Activated CD4-positive, alpha-beta T cell treated with anti-CD3 and anti-CD28 coated beads, Interleukin-2, Interleukin-6, amounts not matched to agents 100 ng/mL and 50 ng/mL, durations not matched to agents 16 hours and 8 hours (primary cell): ENCODE measurements at regions not wholly inside any gene's neighbourhood (a gene's known extent, or its start where the extent isn't known, plus 50 kb on each side); places are given as distances from the start of the nearest gene placed in this dataset.

Source experiments
- DNase-seq: peaks from one replicate; pipeline ENCODE4 v3.0.0-alpha.2; 2020

DNA sequence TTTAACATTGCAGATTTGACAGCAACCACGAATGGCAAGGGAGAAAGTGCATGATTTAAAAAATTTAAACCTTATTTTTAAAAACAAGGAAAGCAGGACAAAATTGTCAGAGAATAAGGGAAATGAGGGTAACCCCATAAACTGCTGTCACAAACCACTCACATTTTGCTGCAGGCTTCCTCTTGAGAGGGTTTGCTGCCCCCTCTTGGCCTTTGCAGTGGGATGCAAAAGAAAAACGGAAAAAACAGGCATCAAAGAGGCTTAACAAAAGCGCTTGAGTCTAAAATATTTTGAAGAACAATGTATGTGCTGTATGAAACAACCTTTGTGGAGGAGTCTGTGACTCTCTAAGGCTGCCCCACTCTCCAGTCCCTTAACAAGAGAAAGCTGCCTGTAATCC lies 91.6 kb downstream of the TMX3 start:
- peak; percentile 42 for DNase-seq

DNA sequence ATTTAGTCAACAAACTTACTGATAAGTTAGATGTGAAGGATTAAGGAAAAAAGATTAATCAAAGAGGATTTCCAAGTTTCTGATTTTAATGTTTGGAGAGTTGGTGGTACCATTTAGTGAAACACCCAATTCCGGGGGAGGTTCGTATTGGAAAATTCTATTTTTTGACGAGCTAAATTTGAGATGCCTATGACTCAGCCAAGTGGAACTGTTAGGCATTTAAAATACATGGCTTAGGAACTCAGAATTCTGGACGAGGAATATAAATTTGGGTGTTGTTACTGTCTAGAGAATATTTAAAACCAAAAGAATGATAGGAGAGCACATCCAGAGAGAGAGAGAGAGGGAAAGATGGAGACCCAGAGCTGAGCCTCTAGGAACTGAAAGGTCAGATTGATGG lies 103.6 kb downstream of the TMX3 start:
- DNase-seq, result no peak

DNA sequence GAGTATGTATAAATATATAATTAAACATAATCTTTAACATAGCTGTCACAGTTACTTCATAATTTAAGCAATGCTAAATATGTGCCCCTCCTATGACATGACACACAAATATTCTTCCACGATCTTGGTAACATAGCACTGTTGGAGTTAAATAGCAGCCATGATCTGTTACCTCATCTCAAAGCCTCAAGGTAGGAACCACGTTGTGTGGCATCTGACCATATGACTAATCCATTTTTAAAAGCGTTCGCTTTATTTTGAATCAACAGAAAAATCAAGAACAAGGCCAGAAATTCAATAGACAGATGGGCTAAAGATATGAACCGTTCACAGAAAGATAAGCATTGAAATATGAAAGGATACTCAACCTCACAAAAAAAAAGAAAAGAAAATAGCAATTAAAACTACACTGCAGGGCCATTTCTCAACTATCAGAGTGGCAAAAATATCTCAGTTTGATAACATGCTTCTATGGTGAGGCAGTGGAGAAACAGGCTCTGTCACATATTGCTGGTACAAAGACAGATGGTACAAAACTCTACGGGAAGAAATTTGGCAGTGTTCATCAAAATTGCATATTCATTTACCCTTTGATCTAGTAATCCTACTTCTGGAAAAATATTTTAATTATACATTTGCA lies 105.9 kb downstream of the TMX3 start:
- DNase-seq, result no peak

DNA sequence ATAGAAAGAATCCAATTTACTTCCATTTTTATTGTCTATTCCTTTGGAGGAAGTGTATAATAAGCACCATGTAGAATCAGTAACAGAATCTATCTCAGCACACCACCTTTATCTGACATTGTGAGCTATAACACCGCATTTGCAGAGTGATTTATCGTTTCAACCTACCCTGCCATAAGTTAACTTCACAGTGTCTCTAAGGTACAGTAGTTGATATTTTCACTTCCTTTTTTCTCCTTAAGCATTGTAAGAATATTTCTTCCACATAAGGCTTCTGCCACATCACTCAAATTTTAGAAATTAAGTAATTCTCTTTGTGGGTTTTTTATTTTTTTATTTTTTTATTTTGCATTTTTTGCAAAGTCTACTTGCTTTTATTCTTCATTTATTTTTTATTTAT lies 107.1 kb downstream of the TMX3 start:
- no peak for DNase-seq

DNA sequence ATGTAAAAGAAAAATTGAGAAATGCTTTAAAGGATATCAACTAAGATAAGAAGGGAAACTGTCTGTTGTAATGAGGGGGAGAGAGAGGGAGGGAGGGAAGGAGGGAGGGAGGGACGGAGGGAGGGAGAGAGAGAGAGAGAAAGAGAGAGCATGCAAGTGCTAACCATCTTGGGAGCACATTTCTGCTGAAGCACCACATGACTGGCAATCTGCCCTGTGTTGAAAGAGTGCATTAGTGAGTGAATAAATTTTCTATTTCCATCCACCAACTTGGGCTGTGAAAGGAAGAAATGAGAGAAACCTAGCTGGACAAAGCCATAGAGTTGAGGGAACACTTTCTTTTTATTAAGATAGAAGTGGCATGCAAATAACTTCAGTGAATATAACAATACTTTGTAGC lies 110.7 kb downstream of the TMX3 start:
- no peak for DNase-seq

DNA sequence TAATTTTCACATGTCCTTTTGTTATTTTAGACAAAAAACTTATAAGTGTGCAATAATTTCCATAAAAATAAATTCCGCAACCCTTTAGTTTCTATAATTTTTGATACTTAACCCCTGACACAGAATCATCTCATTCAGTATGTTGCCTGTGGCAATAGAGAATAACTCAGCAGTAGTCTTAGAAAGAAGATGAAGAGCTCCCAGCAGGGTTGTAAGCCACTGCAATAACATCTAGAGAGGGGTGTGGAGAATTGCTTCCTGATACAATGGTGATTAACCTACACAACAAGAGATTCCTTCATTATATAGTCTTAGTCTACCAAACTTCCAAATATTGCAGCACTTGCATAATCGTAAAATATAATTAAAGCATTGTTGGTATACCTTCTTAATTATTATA lies 118.9 kb downstream of the TMX3 start:
- no peak for DNase-seq

DNA sequence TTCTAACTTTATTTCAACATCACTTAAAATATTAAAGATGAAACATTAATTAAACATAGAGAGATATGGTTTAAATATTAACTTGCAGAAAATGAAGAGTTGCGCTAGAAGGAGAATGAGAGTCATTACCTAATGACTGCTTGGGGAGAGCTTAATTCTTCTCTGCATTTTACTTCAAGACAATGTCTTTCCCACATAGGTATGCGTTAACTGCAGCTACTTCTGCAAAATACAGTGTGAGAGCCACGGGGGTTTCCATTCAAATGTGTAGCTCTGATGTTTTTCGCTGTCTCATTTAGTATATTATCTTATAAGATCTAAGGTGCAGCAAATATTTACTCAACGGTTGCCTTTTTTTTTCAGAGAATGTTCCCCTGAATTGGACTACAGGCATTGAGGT lies 126.7 kb downstream of the TMX3 start:
- DNase-seq, result no peak

DNA sequence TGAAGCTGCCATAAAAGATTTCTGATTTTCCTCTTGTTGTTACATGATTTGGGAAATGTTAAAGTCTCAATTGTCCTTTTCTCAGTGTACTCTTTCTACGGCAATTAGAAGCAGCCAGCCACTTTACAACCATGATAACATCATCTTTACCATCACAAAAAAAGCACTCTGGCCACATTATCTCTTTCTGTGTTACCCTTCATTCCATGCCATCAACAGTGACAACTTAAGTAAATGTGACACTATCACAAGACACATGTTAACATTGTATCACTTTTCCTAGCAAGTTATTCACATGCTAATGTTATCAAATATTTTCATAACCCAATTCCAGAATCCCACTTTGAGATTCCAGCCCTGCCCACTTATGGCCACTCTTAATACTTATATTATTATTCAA lies 131.2 kb downstream of the TMX3 start:
- no peak for DNase-seq

DNA sequence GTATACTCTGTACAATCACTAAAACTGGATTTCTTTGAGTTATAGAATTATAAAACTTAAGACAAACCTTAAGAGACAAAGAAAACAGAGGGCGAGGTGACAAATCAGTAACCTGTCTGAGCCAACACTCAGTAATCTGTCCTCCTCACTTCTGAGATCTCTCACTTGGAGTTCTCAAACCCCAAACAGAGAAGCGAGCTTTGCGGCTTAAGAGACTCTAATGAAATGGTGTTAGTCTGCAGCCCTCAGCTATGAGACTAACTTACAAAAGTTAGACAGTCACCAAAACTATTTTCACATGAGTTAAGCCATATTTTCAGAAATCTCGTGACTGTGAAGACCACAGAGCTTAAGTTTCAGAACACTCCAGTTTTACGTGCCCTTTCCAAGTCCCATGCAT lies 140.6 kb downstream of the TMX3 start:
- DNase-seq, result no peak

DNA sequence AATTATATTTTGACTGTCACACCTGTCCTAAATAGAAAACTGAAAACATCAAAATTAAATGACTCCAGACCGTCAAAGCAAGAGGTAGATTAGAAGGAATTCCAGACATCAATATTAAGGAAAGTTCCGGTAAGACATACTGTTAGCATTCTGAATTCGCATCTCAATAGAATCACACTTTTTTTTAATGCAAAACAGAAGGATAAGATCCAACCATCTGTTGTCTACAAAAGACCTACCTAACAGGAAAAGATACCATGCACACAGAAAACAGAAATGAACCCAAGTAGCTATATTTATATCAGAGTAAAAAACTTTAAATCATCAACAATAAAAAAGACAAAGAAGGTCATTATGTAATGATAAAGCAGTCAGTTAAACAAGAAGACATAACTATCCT lies 145.0 kb downstream of the TMX3 start:
- no peak for DNase-seq

DNA sequence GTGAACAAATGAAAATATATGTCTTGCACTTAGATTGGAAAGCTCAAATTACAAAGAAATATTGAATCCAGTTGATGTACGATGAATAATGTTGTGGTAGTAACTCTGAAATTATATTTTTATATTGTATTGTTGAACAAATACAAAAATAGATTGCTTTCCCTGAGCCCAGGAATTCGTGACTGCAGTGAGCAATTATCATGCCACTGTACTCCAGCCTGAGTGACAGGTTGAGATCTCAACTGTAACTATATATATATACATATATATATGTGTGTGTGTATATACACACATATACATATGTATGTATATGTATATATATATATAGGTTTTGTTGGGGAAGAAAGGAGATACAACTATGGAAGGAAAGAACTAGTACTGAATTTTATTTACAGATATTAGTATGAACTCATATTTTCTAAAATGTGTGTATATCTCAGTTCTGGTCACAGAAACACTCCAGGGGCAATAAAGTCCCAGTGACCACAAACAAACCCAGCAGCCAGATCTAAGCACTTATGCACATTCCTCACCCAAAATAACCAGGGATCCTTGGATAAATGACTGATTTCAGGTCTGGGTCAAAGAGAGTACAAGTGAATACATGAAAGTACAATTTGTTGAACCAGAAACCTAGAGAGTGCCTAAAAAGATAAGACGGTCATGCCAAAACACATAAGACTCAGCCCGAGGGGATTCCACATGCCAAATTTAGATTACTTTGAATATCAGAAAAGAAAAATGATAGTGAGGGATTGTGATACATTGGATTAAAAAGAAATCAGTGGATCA lies 146.3 kb downstream of the TMX3 start:
- DNase-seq, result no peak

DNA sequence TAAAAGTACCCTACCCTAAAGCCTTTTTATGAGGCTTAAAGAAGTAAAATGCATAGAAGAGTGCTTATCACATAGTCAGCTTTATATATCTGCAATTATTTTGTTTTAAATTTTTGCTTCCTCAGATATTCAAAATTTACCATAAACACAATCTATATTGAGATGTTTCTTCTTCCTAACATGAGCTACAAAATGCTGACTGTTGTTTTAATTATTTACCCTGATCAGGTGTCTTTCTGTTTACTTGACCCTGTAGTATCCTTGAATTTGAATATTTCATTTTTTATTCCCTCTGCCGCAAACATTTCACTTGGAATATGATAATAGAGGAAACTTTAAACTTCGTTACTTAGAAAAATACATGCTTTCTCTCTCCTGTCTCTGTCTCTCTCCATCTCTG lies 147.9 kb downstream of the TMX3 start:
- DNase-seq, result no peak

DNA sequence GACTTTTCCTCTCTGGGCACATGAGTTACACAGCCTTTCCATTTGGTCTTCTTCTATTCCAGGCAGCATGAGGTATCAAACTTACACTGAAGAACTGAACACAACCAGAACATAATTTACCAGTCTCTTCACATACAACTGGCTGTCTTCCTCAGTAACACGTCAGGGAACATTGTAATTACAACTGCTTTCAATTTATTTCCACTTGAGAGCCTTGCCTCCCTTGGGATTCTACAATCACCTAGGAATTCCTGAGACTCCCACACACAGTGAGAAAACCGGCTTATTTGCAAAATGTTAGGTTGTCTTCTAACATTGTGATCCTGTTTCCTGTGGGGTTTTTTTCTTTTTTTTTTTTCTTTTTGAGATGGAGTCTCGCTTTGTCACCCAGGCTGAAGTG lies 149.9 kb downstream of the TMX3 start:
- DNase-seq, result no peak

DNA sequence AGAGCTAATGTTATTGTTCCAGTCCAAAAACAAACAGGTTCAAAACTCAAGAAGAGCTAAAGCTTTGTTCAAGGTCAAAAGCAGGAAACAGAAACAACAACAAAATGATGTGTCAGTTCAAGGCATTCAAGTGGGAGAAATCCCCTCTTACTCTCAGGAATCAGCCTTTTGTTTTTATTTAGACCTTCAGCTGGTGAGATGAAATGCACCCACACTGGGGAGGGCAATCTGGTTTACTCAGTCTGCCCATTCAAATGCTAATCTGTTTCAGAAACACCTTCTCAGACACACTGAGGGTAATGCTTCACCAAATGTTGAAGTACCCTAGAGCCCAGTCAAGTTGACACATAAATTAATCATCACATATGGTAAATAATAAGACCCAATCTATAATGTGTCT lies 150.6 kb downstream of the TMX3 start:
- no peak for DNase-seq

DNA sequence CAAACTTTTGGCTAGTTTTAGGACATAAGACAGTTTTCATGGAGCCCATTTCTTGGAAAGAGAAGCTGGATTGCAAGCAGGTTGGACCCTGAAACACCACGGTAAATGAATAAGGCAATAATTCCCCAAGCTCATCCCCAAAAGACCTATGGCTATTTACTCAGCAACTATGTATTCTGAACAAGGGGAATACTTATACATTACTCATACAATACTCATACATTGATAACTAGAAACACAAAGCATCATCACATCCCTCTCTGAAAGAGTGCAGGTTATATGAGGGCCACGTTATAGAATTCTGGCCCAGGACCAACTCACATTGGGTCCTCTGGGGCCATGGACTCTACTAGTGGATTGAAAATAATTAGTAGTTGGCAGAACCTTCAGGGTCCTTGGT lies 154.8 kb downstream of the TMX3 start:
- no peak for DNase-seq

DNA sequence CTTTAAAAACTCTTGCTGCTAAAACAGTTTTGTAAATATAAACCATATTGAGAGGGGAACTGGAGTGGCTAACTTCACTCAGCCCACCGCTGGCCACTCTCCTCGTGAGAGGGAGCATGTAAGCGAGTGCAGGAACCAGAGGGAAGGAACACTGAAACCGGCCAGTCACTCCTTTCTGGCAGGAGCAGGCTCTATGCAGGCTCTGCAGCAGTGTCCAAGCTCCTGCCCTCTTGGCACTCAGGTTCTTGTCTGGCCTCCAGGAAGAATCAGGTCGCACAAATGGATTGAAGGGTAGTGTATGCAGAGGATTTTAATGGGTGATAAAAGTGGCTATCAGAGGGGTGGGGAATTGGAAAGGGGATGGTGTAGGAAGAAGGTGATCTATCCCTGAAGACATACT lies 157.7 kb downstream of the TMX3 start:
- DNase-seq, result no peak

DNA sequence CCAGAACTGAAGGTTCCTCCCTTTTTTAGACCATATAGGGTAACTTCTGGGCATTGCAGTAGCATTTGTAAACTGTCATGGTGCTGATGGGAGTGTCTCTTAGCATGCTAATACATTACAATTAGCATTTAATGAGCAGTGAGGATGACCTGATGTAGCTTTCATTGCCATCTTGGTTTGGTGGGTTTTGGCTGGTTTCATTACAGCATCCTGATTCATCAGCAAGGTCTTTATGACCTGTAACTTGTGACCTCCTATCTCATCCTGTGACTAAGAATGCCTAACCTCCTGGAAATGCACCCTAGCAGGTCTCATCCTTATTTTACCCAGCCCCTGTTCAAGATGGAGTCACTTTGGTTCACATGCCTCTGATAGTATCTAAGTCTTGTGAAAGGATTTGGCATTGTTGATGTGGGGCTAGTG lies 159.0 kb downstream of the TMX3 start:
- no peak for DNase-seq

DNA sequence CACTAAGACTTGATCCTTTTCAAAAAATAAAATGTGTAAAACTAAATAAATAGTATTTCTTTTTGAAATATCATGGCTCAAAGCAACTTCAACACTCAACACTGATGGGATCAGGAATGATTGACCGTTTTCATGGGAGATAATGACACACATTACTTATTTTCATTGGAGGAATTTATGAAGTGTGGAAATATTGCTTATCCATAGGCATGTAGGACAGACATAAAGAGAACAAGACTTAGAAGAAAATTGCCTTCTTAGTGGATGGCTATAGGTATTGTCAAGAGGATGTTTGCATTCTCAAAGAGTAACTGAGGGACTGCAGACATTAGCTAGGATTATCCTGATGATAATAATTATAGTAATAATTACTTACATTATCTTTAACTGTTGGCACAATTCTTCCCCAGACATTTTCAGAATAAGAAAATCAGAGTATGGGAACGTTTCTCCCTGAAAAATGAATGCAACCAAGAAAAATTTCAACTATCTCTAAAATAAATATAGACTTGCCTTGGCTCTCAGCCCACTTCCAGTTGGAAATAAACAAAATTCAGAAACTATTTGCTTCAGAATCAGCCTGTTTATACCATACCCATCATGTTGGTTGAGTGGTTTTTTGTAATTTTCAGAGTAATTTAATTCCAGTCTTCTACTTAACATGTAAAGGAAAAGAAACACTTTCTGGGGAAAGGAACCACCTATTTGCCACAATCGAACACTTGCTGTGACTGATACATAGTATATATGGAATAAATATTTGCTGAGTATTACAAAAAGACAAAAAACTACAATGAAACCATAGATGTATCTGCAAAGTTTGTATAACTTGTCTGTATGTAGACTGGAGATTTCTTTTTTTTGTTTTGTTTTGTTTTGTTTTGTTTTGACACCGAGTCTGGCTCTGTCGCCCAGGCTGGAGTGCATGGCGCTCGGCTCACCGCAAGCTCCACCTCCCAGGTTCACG lies 165.7 kb downstream of the TMX3 start:
- DNase-seq, result no peak

DNA sequence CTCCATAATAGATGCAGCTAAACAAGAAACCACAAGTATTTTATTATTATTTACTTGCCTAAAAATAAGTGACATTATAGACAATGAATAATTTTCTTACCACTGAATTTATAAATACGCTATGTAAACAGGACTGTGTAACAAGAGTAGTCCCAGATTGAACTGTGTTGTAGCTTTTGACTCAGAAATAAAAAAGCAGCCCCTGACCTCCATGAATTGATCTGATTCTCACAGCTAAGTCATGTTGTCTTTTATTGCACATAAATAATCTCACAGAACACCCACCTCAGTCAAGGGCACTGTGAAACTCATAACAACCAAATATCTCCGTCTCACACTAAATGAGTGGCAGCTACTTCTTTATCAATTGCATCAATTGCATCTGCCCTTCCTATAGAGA lies 171.6 kb downstream of the TMX3 start:
- no peak for DNase-seq

DNA sequence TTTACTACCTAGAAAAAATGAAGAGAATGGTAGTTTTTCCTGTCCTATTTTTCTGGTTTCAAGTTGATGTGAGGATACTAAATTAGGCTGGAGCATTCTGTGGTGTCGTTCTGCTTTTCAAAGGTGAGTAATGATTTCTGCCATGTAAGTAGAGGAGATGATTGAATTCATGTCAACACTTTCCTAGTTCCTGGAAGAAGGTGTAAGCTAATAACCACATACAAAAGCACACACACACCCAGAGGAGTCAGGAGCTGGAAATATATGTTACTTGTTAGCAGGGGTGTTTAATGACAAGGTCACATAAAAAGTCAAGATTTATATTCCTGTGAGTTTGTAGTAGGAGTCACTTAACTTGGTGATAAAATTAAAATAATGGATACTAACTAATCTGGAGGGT lies 172.1 kb downstream of the TMX3 start:
- DNase-seq, result no peak

DNA sequence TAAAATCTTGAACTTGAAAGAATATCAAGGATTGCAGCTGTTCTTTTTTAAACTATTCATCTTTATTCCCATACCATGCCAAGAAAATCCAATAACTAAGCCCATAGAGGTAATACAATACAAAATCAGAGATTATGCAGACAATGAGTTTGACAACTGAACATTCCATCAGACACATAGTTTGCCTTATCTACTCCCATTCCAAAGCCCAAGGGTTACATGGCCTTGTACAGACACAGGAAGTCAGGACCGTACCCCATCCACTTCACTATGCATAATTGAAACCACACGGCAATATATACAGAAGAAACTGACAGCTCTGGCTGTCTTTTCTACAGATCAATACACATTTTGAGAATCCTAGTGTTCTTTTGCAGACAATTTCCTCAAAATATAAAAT lies 181.3 kb downstream of the TMX3 start:
- no peak for DNase-seq

DNA sequence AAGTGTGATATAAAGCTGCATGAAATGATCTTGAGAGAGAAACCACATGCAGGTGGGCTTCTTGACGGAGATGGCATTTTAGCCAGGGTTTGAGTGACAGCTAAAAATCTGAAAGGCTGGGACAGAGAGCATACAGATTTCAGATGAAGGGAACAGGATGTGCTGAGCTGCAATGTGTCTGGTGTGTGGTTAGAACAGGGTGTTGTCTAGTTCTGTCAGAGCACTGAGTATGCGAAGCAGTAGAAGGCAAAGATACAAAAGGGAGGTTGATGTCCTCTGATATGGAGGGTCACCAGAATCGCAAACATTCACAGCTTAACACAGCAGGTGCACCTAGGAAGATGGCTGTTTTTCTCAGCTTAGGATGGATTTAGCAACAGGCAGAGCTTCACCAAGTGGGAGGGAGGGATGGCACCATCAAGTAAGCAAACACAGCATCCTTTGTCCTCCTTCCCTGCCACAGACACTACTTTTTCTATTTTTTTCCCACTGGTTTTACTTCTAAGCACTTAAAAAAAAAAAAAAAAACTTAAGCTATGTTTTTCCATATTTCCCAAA lies 182.5 kb downstream of the TMX3 start:
- DNase-seq, result no peak

DNA sequence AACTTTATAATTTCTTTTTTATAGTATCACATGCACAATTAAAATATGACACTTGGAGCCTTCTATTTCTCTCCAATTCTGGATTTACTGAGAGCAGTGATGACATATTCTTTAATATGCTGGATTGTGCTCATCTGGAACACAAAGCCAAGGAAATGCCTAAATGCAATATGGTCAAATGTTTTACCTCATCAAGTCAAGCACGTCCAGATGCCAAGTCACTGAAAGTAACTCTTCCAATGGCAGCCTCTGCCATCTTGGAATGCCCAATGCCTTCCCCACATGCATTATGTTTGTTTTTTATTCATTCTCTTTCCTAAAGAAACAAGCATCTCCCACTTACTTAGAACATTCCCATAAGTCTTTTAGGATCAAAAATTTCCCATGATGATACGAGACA lies 189.8 kb downstream of the TMX3 start:
- no peak for DNase-seq
